RWPE2 (cell line): ENCODE measurements at regions not wholly inside any gene's neighbourhood (a gene's known extent, or its start where the extent isn't known, plus 50 kb on each side); places are given as distances from the start of the nearest gene placed in this dataset.
A peak's percentile ranks its signal among the peaks of the same experiment; 100 is the strongest.

Experiments
- ATAC-seq: fragments of 200-7000 bp; cut with Tn5 transposase; 3 replicates; pipeline ENCODE4 v1.9.1; 2021; ENCODE audit warnings: low read depth
- DNase-seq: peaks from one replicate; pipeline ENCODE4 v3.0.0-alpha.2; 2020; ENCODE audit warnings: low spot score
- H3K27ac ChIP-seq: fragments of 450-650 bp; 2 replicates; pipeline ENCODE4 v1.5.1; 2017; ENCODE audit warnings: mild to moderate bottlenecking; ENCODE audit not compliant: poor library complexity, severe bottlenecking
- H3K27me3 ChIP-seq: fragments of 250-450 bp; sonication (Bioruptor Pico); 2 replicates; pipeline ENCODE4 v1.5.1; 2021; ENCODE audit warnings: mild to moderate bottlenecking, moderate library complexity; ENCODE audit not compliant: insufficient read depth, poor library complexity, severe bottlenecking
- H3K36me3 ChIP-seq: fragments of 250-450 bp; sonication (Bioruptor Pico); 2 replicates; pipeline ENCODE4 v1.5.1; 2020; ENCODE audit warnings: low read depth, mild to moderate bottlenecking, moderate library complexity
- H3K4me1 ChIP-seq: fragments of 250-450 bp; sonication (Bioruptor Pico); 2 replicates; pipeline ENCODE4 v1.5.1; 2021; ENCODE audit warnings: mild to moderate bottlenecking, moderate library complexity; ENCODE audit not compliant: insufficient read depth, poor library complexity, severe bottlenecking
- H3K4me3 ChIP-seq: fragments of 250-450 bp; sonication (Bioruptor Pico); 2 replicates; pipeline ENCODE4 v1.5.1; 2021; ENCODE audit warnings: mild to moderate bottlenecking, moderate library complexity; ENCODE audit not compliant: severe bottlenecking
- H3K9me3 ChIP-seq: fragments of 250-450 bp; sonication (Bioruptor Pico); 2 replicates; pipeline ENCODE4 v1.5.1; 2021; ENCODE audit warnings: mild to moderate bottlenecking, moderate library complexity; ENCODE audit not compliant: severe bottlenecking
- CTCF ChIP-seq: fragments of 450-650 bp; IDR thresholded peaks from one replicate; pipeline ENCODE4 v1.5.1; 2017; ENCODE audit warnings: mild to moderate bottlenecking, moderate library complexity; ENCODE audit not compliant: poor library complexity, severe bottlenecking

GRCh38 chr9:118414676-118415075 lies 710.5 kb downstream of the TLR4 start:
- no peak overlapping the region for H3K27ac ChIP-seq
- no peaks in the 10 kb centered on the region for H3K27me3 ChIP-seq
- no peaks in the 10 kb centered on the region for H3K9me3 ChIP-seq
- DNase-seq (no peak), ATAC-seq (no peak)
- H3K36me3 ChIP-seq: no peaks in the 10 kb centered on the region
- H3K4me3 ChIP-seq: no peak overlapping the region
- TF ChIP-seq CTCF: no peak
- peaks cover 8% of the 10 kb centered on the region for H3K4me1 ChIP-seq

- Histone ChIP-seq H3K27me3 (no peaks in the 10 kb centered on the region), H3K27ac (peak overlapping the region; percentile 13), H3K4me1 (peaks cover 8% of the 10 kb centered on the region), H3K4me3 (no peak overlapping the region), H3K36me3 (no peaks in the 10 kb centered on the region), H3K9me3 (no peaks in the 10 kb centered on the region)
- ATAC-seq (peak; percentile 97), DNase-seq (peak; percentile 61)
- TF ChIP-seq CTCF: no peak
Observed at GRCh38 chr9:118418887-118419565, 714.8 kb downstream of the TLR4 start.

GRCh38 chr9:118419676-118420075 lies 715.5 kb downstream of the TLR4 start:
- peaks cover 8% of the 10 kb centered on the region for H3K4me1 ChIP-seq
- H3K9me3 ChIP-seq: no peaks in the 10 kb centered on the region
- H3K27ac ChIP-seq: no peak overlapping the region
- no peaks in the 10 kb centered on the region for H3K36me3 ChIP-seq
- TF ChIP-seq CTCF: no peak
- no peaks in the 10 kb centered on the region for H3K27me3 ChIP-seq
- no peak for ATAC-seq
- DNase-seq: no peak
- H3K4me3 ChIP-seq: no peak overlapping the region

- no peak overlapping the region for H3K27ac ChIP-seq
- no peaks in the 10 kb centered on the region for H3K36me3 ChIP-seq
- DNase-seq (no peak), ATAC-seq (no peak)
- H3K4me1 ChIP-seq: peaks cover 8% of the 10 kb centered on the region
- no peak overlapping the region for H3K4me3 ChIP-seq
- H3K9me3 ChIP-seq: no peaks in the 10 kb centered on the region
- TF ChIP-seq CTCF: no peak
- H3K27me3 ChIP-seq: no peaks in the 10 kb centered on the region
Observed at GRCh38 chr9:118422508-118422907, 718.3 kb downstream of the TLR4 start.

GRCh38 chr9:118423021-118423420 lies 718.8 kb downstream of the TLR4 start:
- no peak for DNase-seq
- no peak for ATAC-seq
- no peak for TF ChIP-seq CTCF

More at GRCh38 chr9:118423021-118423420, 718.8 kb downstream of the TLR4 start:
- no peaks in the 10 kb centered on the region for H3K9me3 ChIP-seq
- H3K27me3 ChIP-seq: no peaks in the 10 kb centered on the region
- no peak overlapping the region for H3K27ac ChIP-seq
- no peaks in the 10 kb centered on the region for H3K36me3 ChIP-seq
- peaks cover 8% of the 10 kb centered on the region for H3K4me1 ChIP-seq
- no peak overlapping the region for H3K4me3 ChIP-seq
